Prostate gland (tissue), 2 donors: ENCODE measurements at regions not wholly inside any gene's neighbourhood (a gene's known extent, or its start where the extent isn't known, plus 50 kb on each side); places are given as distances from the start of the nearest gene placed in this dataset.
A peak's percentile ranks its signal among the peaks of the same experiment; 100 is the strongest.

Source experiments
- DNase-seq: peaks from one replicate; pipeline ENCODE4 v3.0.0-alpha.2; 2019; ENCODE audit warnings: low spot score
- H3K27ac ChIP-seq, 2 donors: fragments of 200-600 bp; sonication (generic); 2 replicates each; pipeline ENCODE4 v1.5.1; 2017 to 2019
- H3K27me3 ChIP-seq: fragments of 200-600 bp; sonication (generic); replicated peaks from 2 replicates; pipeline ENCODE4 v1.5.1; 2019; ENCODE audit not compliant: insufficient read depth
- H3K36me3 ChIP-seq, 2 donors: fragments of 200-600 bp; sonication (generic); 1 replicate in 1 of 2; 2 replicates in 1 of 2; pipeline versions ENCODE4 v1.5.1 to v1.8.1; 2017 to 2019
- H3K4me1 ChIP-seq: fragments of 200-600 bp; sonication (generic); replicated peaks from 2 replicates; pipeline ENCODE4 v1.5.1; 2019
- H3K4me3 ChIP-seq, 2 donors: fragments of 200-600 bp; sonication (generic); 2 replicates each; pipeline ENCODE4 v1.5.1; 2017 to 2019
- H3K9me3 ChIP-seq: fragments of 200-600 bp; sonication (generic); 2 replicates; pipeline ENCODE4 v1.5.1; 2017
- POLR2A ChIP-seq: fragments of 450-650 bp; IDR thresholded peaks from one replicate; pipeline ENCODE4 v1.6.1; 2016; ENCODE audit warnings: antibody characterized with exemption, mild to moderate bottlenecking
- POLR2AphosphoS5 ChIP-seq: sonication (generic); formaldehyde crosslinking; IDR thresholded peaks from one replicate; pipeline ENCODE4 v1.6.1; 2017; ENCODE audit warnings: antibody characterized with exemption
- WGBS: methylation state at CpG from one replicate; pipeline ENCODE4 v1.1.5; 2018; 5-methylcytosine and 5-hydroxymethylcytosine counted together
- intact Hi-C: fragments of 100-400 bp; cut with DNase I; formaldehyde crosslinking; loops from one replicate; pipeline ENCODE4 v1.14.2; 2022
- TF ChIP-seq, protein P1 (sequence below), 4 experiments: fragments of 200-600 bp in 2 of 4; fragments of 450-650 bp in 2 of 4; sonication (generic) in 2 of 4; IDR thresholded peaks; 1 replicate in 3 of 4; 2 replicates in 1 of 4; pipeline ENCODE4 v1.5.1; 2016 to 2019; ENCODE audit warnings: antibody characterized with exemption in 4 of 4, mild to moderate bottlenecking in 2 of 4, moderate library complexity in 2 of 4

DNA sequence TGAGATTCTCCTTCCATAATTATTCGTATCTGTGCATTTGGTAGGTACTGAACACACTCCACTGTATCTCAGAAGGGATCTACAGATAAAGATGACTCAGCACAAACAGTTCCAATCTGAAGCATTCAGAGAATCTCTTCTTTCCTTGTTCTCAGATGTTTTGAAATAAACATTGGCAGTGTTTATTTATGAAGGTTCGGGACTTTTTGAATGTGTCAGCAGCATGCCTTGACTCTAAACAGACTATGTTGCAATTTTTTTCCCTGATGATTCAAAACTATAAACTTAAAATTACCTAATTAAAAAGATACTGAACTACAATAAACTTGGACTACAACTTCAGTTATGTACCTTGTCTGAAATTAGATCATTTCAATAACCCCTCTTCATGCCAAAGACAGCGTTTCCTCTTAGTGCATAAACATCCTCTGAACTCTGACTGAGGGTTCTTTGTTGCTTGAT, 612.9 kb upstream of the TBL1XR1 start:
- no peaks in the 10 kb centered on the region for H3K9me3 ChIP-seq
- H3K27me3 ChIP-seq = no peaks in the 10 kb centered on the region
- TF ChIP-seq, protein P1, sequence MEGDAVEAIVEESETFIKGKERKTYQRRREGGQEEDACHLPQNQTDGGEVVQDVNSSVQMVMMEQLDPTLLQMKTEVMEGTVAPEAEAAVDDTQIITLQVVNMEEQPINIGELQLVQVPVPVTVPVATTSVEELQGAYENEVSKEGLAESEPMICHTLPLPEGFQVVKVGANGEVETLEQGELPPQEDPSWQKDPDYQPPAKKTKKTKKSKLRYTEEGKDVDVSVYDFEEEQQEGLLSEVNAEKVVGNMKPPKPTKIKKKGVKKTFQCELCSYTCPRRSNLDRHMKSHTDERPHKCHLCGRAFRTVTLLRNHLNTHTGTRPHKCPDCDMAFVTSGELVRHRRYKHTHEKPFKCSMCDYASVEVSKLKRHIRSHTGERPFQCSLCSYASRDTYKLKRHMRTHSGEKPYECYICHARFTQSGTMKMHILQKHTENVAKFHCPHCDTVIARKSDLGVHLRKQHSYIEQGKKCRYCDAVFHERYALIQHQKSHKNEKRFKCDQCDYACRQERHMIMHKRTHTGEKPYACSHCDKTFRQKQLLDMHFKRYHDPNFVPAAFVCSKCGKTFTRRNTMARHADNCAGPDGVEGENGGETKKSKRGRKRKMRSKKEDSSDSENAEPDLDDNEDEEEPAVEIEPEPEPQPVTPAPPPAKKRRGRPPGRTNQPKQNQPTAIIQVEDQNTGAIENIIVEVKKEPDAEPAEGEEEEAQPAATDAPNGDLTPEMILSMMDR (IDR thresholded peaks at IDR 0.05) = no peak
- TF ChIP-seq POLR2AphosphoS5 = peak; percentile 94
- H3K27ac ChIP-seq = peak overlapping the region; percentile 76 to 83
- H3K4me3 ChIP-seq = no peak overlapping the region
- intact Hi-C loops = loop anchor here (10.0 kb wide), 1 partner anchor 615 kb away; the partner anchor contains the start of gene TBL1XR1
- peak; percentile 45 for DNase-seq
- no peaks in the 10 kb centered on the region for H3K36me3 ChIP-seq
- WGBS = 2% methylated on average over 3 of the region's 3 CpGs
- peaks cover 12% of the 10 kb centered on the region for H3K4me1 ChIP-seq

DNA sequence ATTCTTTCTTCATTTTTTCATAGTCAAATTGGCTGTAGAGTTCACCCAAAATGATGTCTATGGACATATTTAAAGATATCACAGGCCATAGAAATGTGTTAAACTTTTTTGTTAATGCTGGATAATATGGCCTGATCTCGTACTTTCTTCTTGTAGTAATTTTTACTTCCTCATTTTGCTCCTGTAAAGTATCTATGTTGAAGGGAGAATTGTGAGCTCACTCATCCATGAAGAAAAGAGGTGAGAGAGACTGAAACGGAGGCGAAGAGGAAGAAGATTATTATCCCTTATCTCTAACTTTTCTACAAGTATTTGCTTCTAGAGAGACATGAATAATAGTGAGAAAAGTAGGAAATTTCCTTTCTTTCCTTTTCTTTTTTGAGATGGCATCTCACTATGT, 613.8 kb upstream of the TBL1XR1 start:
- DNase-seq = no peak
- Histone ChIP-seq H3K27me3 (no peaks in the 10 kb centered on the region), H3K4me1 (peaks cover 12% of the 10 kb centered on the region), H3K27ac (peak overlapping the region; percentile 76 to 83), H3K4me3 (no peak overlapping the region), H3K9me3 (no peaks in the 10 kb centered on the region), H3K36me3 (no peaks in the 10 kb centered on the region)
- TF ChIP-seq POLR2AphosphoS5 = no peak
- TF ChIP-seq, protein P1 (IDR thresholded peaks at IDR 0.05) = no peak
- TF ChIP-seq POLR2A = no peak
- intact Hi-C loops = loop anchor here (10.0 kb wide), 1 partner anchor 616 kb away; the partner anchor contains the start of gene TBL1XR1
- WGBS = 88% methylated on average over 3 of the region's 3 CpGs

DNA sequence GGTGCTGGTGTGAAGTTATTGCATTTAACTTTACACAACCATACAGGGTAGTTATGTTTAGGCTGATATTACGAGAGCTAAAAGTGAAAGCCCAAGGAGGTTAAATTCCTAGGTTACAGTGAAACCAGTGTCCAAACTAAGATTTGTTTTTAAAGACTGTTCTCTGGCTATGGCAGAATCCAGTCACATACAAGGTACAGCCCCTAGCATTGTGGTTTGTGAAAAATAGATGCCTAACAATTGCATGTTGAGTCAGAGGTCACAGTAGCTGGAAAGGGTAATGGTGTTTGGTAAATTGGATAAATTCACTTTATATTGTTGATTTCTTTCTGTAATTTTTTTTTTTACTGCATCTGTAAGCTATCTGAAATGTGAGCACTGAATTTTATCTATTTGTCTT, 614.6 kb upstream of the TBL1XR1 start:
- no peak overlapping the region for H3K4me3 ChIP-seq
- H3K4me1 ChIP-seq = peaks cover 12% of the 10 kb centered on the region
- no peaks in the 10 kb centered on the region for H3K9me3 ChIP-seq
- peak overlapping the region; percentile 76 to 83 for H3K27ac ChIP-seq
- 79% methylated on average over 1 of the region's 1 CpG for WGBS
- H3K27me3 ChIP-seq = no peaks in the 10 kb centered on the region
- H3K36me3 ChIP-seq = no peaks in the 10 kb centered on the region
- TF ChIP-seq, protein P1 (IDR thresholded peaks at IDR 0.05) = no peak
- no peak for TF ChIP-seq POLR2A
- no peak for TF ChIP-seq POLR2AphosphoS5
- no peak for DNase-seq
- intact Hi-C loops = loop anchor here (10.0 kb wide), 1 partner anchor 617 kb away; the partner anchor contains the start of gene TBL1XR1

DNA sequence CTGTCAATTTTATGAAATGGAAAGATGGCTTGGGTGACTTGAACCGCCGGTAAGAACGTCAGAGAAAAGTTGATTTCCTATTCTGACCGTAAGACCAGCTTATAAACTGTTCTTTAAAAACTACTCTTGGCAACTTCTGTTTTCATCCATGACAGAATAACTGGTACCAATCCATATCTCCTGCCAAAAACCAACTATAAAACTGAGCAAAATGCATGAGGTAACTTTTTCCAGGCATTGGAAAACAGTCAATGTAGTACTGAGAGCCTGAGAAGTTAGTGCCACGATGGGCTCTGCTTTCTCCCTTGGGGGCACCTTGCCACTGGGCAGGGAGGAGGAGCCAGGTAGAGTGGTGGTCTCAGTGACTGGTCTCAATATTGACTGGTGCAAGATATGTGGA, 615.2 kb upstream of the TBL1XR1 start:
- no peak for DNase-seq
- peak; percentile 85 for TF ChIP-seq POLR2AphosphoS5
- TF ChIP-seq, protein P1 (IDR thresholded peaks at IDR 0.05) = no peak
- H3K27ac ChIP-seq = peak overlapping the region; percentile 76 to 83
- no peaks in the 10 kb centered on the region for H3K27me3 ChIP-seq
- H3K4me1 ChIP-seq = peaks cover 12% of the 10 kb centered on the region
- WGBS = 24% methylated on average over 5 of the region's 5 CpGs
- no peak overlapping the region for H3K4me3 ChIP-seq
- intact Hi-C loops = loop anchor here (10.0 kb wide), 1 partner anchor 618 kb away; the partner anchor contains the start of gene TBL1XR1
- no peaks in the 10 kb centered on the region for H3K36me3 ChIP-seq
- no peaks in the 10 kb centered on the region for H3K9me3 ChIP-seq

DNA sequence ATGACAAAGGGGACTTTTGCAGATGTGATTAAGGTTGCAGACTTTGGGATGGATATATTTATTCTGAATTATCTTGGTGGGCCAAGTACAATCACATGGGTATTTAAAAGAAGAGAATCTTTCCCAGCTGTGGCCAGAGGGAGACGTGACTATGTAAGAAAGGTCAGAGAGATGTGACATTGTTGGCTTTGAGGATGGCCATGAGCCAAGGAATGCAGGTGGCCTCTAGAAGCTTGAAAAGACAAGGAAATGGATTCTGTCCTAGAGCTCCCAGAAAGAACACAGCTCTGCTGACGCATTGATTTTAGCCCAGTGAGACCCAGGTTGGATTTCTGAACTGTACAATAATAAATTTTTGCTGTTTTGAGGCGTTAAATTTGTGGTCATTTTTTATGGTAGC, 616.0 kb upstream of the TBL1XR1 start:
- 36% methylated on average over 3 of the region's 3 CpGs for WGBS
- H3K36me3 ChIP-seq = no peaks in the 10 kb centered on the region
- peaks cover 12% of the 10 kb centered on the region for H3K4me1 ChIP-seq
- DNase-seq = peak; percentile 61
- H3K4me3 ChIP-seq = no peak overlapping the region
- H3K27me3 ChIP-seq = no peaks in the 10 kb centered on the region
- TF ChIP-seq, protein P1 (IDR thresholded peaks at IDR 0.05) = no peak
- TF ChIP-seq POLR2A (no peak), POLR2AphosphoS5 (peak; percentile 28)
- H3K27ac ChIP-seq = peak overlapping the region; percentile 76 to 83
- no peaks in the 10 kb centered on the region for H3K9me3 ChIP-seq
- intact Hi-C loops = loop anchor here (10.0 kb wide), 1 partner anchor 619 kb away; the partner anchor contains the start of gene TBL1XR1
